AG04450 (cell line): ENCODE measurements at regions not wholly inside any gene's neighbourhood (a gene's known extent, or its start where the extent isn't known, plus 50 kb on each side); places are given as distances from the start of the nearest gene placed in this dataset.

Experiments used
- CTCF ChIA-PET: fragments of 300-600, 350-600 bp; formaldehyde crosslinking; extraction: SDS; loops from one replicate; lab custom pipeline; 2022; ENCODE audit warnings: antibody characterized with exemption, inconsistent platforms; lab: Charles Lee
- POLR2A ChIA-PET: fragments of 350-600 bp; formaldehyde crosslinking; extraction: SDS; loops from one replicate; lab custom pipeline; 2021; ENCODE audit warnings: antibody characterized with exemption, inconsistent platforms; lab: Yijun Ruan, JAX
- DNase-seq: peaks from one replicate; pipeline ENCODE4 v3.0.0-alpha.2; 2011; ENCODE audit warnings: low read depth, low spot score
- H3K27ac ChIP-seq: one replicate; pipeline ENCODE4 v1.5.1; 2012; ENCODE audit warnings: low read depth, low read length, control low read depth
- H3K27me3 ChIP-seq: one replicate; pipeline ENCODE4 v1.6.0; 2012; ENCODE audit warnings: low read length; ENCODE audit not compliant: control insufficient read depth, insufficient read depth
- H3K4me3 ChIP-seq: 2 replicates; pipeline ENCODE4 v1.5.1; 2011; ENCODE audit warnings: mild to moderate bottlenecking, low read depth, low read length, control low read depth
- H3K9me3 ChIP-seq: 2 replicates; pipeline ENCODE4 v1.5.1; 2012; ENCODE audit warnings: low read length; ENCODE audit not compliant: control insufficient read depth, insufficient read depth
- TF ChIP-seq, protein P1 (sequence below): IDR thresholded peaks from 2 replicates; pipeline ENCODE4 v1.5.1; 2011; ENCODE audit warnings: low read depth, low read length, control low read depth, inconsistent platforms

DNA sequence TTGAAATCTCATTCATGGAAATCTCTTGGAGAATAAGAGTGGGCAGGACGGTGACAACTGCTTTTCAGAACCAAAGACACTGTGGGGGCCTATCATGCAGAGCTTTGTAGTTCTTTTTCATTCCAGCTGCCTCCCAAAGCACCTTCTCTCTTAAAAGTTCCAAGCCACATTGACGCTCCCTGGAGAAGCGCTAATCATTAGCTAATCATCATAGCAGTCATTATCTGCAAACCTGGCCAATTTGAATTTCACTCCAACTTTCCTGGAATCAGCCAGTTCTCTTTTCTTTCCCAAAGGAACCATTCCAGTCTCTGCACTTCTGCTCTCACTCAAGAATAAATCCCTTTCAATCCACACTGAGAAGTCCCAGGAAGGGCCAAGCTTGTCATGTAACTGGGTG, 1144.1 kb upstream of the IGFBP7 start:
- Histone ChIP-seq H3K27ac (no peak overlapping the region), H3K4me3 (no peak overlapping the region), H3K9me3 (peaks cover 16% of the 10 kb centered on the region; the same call in 1 of the 2 replicates), H3K27me3 (no peaks in the 10 kb centered on the region)
- ChIA-PET POLR2A (no interaction called here), CTCF (no interaction called here)
- no peak for DNase-seq
- TF ChIP-seq, protein P1, sequence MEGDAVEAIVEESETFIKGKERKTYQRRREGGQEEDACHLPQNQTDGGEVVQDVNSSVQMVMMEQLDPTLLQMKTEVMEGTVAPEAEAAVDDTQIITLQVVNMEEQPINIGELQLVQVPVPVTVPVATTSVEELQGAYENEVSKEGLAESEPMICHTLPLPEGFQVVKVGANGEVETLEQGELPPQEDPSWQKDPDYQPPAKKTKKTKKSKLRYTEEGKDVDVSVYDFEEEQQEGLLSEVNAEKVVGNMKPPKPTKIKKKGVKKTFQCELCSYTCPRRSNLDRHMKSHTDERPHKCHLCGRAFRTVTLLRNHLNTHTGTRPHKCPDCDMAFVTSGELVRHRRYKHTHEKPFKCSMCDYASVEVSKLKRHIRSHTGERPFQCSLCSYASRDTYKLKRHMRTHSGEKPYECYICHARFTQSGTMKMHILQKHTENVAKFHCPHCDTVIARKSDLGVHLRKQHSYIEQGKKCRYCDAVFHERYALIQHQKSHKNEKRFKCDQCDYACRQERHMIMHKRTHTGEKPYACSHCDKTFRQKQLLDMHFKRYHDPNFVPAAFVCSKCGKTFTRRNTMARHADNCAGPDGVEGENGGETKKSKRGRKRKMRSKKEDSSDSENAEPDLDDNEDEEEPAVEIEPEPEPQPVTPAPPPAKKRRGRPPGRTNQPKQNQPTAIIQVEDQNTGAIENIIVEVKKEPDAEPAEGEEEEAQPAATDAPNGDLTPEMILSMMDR = no peak

DNA sequence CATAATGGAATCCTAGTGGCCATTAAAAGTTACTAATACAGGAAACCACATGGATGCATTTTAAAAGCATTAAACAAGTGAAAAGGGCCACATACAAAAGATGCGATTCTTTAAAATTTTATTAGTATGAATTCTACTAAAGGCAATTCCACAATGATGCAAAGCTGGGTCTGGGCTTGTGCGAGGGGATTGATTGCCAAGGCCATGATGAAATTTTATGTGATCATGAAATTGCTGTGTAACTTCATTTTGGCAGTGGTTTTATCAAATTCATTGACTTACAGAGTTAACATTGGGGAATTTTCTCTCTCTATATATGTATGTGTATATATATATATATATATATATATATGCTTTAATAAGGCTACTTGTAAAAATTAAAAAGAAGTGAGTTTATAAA, 1142.5 kb upstream of the IGFBP7 start:
- TF ChIP-seq, protein P1 = no peak
- ChIA-PET POLR2A (no interaction called here), CTCF (no interaction called here)
- peaks cover 16% of the 10 kb centered on the region; the same call in 1 of the 2 replicates for H3K9me3 ChIP-seq
- no peak for DNase-seq
- no peak overlapping the region for H3K27ac ChIP-seq
- H3K27me3 ChIP-seq = no peaks in the 10 kb centered on the region
- H3K4me3 ChIP-seq = no peak overlapping the region

DNA sequence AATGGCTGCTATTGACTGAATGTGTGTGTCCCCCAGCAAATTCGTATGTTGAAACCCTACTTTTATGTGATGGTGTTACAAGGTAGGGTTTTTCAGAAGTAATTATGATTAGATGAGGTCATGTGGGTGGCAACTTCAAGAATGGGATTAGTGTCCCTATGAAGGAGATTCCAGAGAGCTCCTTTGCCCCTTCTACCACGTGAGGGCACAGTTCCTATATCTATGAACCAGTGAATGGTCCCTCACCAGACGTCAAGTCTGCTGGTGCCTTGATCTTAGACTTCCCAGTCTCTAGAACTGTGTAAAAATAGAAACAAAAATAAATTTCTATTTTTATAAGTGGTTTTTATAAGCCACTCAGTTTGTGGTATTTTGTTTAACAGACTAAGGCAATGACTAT, 1137.6 kb upstream of the IGFBP7 start:
- ChIA-PET CTCF (no interaction called here), POLR2A (no interaction called here)
- no peak for DNase-seq
- TF ChIP-seq, protein P1 = no peak
- Histone ChIP-seq H3K4me3 (no peak overlapping the region), H3K9me3 (peaks cover 23% of the 10 kb centered on the region; the same call in 1 of the 2 replicates), H3K27ac (no peak overlapping the region), H3K27me3 (no peaks in the 10 kb centered on the region)

GRCh38 chr4:58225460-58225859, 1115.3 kb upstream of the IGFBP7 start:
- Histone ChIP-seq H3K4me3 (no peak overlapping the region), H3K9me3 (no peaks in the 10 kb centered on the region), H3K27ac (no peak overlapping the region), H3K27me3 (no peaks in the 10 kb centered on the region)
- TF ChIP-seq, protein P1 = no peak
- DNase-seq = no peak
- POLR2A ChIA-PET = no interaction called here
- CTCF ChIA-PET = no interaction called here

DNA sequence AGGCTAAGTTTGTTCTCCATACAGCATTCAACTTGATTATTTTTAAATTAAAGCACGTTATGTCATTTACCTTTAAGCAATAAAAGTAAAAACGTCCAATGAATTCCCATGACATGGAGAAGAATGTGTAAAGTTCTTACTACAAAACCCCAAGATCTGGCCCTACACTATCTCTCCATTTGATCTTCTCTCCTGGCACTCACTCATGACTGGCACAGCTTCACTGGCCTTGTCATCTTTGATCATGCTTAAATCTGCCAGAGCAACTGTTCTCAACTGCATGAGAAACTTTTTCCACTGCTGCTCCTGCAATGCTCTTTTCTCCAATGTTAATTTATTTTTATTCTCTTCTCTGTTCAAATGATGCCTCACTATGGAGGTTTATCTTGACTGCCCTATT, 1109.0 kb upstream of the IGFBP7 start:
- DNase-seq = no peak
- TF ChIP-seq, protein P1 = no peak
- POLR2A ChIA-PET = no interaction called here

More for the DNA sequence above, 1109.0 kb upstream of the IGFBP7 start:
- CTCF ChIA-PET = interaction anchor here (0.7 kb wide), 1 partner anchor 9 kb away, joined by 5 read pairs; no protein-coding TSS in a partner anchor
- H3K27me3 ChIP-seq = no peaks in the 10 kb centered on the region
- H3K27ac ChIP-seq = no peak overlapping the region
- peaks cover 23% of the 10 kb centered on the region for H3K9me3 ChIP-seq
- H3K4me3 ChIP-seq = no peak overlapping the region
